GM19397 (cell line): ENCODE measurements at regions not wholly inside any gene's neighbourhood (a gene's known extent, or its start where the extent isn't known, plus 50 kb on each side); places are given as distances from the start of the nearest gene placed in this dataset.
"Not testable (repeated sequence)": the region's sequence is repeated elsewhere in the genome, so short reads cannot be mapped to it uniquely, and the experiment has no call there.

Experiments
- ATAC-seq: cut with Tn5 transposase; IDR thresholded peaks from one replicate; pipeline ENCODE4 v1.9.1; 2021; ENCODE audit warnings: mild to moderate bottlenecking, moderate library complexity; ENCODE audit not compliant: unreplicated experiment

GRCh38 chr5:63230754-63231153 is 652.1 kb downstream of the LRRC70 start:
- no peak for ATAC-seq

- no peak for ATAC-seq
Measured at GRCh38 chr5:63228154-63228553, 649.5 kb downstream of the LRRC70 start.

- ATAC-seq = no peak
Measured at GRCh38 chr5:63220244-63220643, 641.6 kb downstream of the LRRC70 start.

- no peak for ATAC-seq
Measured at GRCh38 chr5:63217422-63217821, 638.8 kb downstream of the LRRC70 start.

GRCh38 chr5:63213256-63213655 is 634.6 kb downstream of the LRRC70 start:
- ATAC-seq = no peak

GRCh38 chr5:63211448-63212132 is 633.0 kb downstream of the LRRC70 start:
- no peak for ATAC-seq

GRCh38 chr5:63205976-63206375 is 627.4 kb downstream of the LRRC70 start:
- no peak for ATAC-seq

GRCh38 chr5:63201738-63202137 is 623.1 kb downstream of the LRRC70 start:
- ATAC-seq = no peak

- ATAC-seq = no peak
Measured at GRCh38 chr5:63194126-63194525, 615.5 kb downstream of the LRRC70 start.

- ATAC-seq = not testable (repeated sequence)
Measured at GRCh38 chr5:63180190-63180589, 601.6 kb downstream of the LRRC70 start.

- ATAC-seq = no peak
Measured at GRCh38 chr5:63175850-63176249, 597.2 kb downstream of the LRRC70 start.

- ATAC-seq = no peak
Measured at GRCh38 chr5:63170486-63170885, 591.9 kb downstream of the LRRC70 start.

- no peak for ATAC-seq
Measured at GRCh38 chr5:63164838-63165535, 586.4 kb downstream of the LRRC70 start.

GRCh38 chr5:63164339-63164738 is 585.7 kb downstream of the LRRC70 start:
- ATAC-seq = no peak

GRCh38 chr5:63155310-63155631 is 576.7 kb downstream of the LRRC70 start:
- ATAC-seq = no peak

- no peak for ATAC-seq
Measured at GRCh38 chr5:63154476-63155309, 576.1 kb downstream of the LRRC70 start.

- no peak for ATAC-seq
Measured at GRCh38 chr5:63152871-63153270, 574.3 kb downstream of the LRRC70 start.

- no peak for ATAC-seq
Measured at GRCh38 chr5:63145167-63145566, 566.5 kb downstream of the LRRC70 start.

GRCh38 chr5:63141591-63141990 is 563.0 kb downstream of the LRRC70 start:
- ATAC-seq = no peak

- no peak for ATAC-seq
Measured at GRCh38 chr5:63135291-63135690, 556.7 kb downstream of the LRRC70 start.

GRCh38 chr5:63131626-63132285 is 553.1 kb downstream of the LRRC70 start:
- no peak for ATAC-seq
